ENCODE measurements at regions not wholly inside any gene's neighbourhood (a gene's known extent, or its start where the extent isn't known, plus 50 kb on each side); places are given as distances from the start of the nearest gene placed in this dataset.
"Not testable (repeated sequence)": the region's sequence is repeated elsewhere in the genome, so short reads cannot be mapped to it uniquely, and the experiment has no call there.

- not testable (repeated sequence) for DNase-seq (ENCODE audit: low read depth in 4 of 4, low spot score in 3 of 4)
These were observed 473.7 kb downstream of the TMEM121 start for GRCh38 chr14:106000029-106000511.

DNA sequence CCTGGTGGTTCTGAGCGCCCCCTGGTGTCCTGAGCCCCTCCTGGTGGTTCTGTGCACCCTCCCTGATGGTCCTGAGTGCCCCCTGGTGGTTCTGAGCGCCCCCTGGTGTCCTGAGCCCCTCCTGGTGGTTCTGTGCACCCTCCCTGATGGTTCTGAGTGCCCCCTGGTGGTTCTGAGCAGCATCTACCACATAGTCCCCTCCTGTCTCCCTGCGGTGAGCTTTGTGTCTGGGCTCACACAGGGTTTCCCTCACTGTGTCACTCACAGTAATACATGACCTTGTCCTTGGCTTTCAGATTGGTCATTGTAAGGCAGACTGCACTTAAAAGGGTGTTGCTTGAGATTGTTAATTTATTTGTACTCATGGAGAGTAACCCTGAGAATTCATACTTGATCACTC lies 474.9 kb downstream of the TMEM121 start:
- DNase-seq (ENCODE audit: low read depth in 4 of 4, low spot score in 3 of 4), result not testable (repeated sequence)

DNA sequence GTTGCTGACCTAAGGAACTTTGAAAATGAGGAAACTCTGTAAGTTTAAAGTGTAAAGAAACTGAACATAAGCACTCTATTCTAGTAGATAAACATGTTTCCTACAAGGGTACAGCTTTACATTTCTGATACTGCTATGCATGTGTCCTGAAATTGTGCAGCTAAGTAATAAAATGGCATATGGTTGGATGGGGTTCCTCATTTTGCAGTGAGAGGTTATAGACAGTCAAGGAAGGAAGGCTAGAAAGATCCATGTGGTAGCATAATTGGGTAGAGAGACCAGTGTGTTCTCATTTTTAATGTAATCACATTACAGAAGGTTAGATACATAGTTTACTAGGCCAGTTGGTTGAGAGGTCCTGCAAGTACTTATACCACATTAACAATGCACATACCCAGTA lies 477.0 kb downstream of the TMEM121 start:
- DNase-seq (ENCODE audit: low read depth in 4 of 4, low spot score in 3 of 4), result no peak

- not testable (repeated sequence) for DNase-seq (ENCODE audit: low read depth in 4 of 4, low spot score in 3 of 4)
These were observed 478.8 kb downstream of the TMEM121 start for GRCh38 chr14:106004937-106005795.

DNA sequence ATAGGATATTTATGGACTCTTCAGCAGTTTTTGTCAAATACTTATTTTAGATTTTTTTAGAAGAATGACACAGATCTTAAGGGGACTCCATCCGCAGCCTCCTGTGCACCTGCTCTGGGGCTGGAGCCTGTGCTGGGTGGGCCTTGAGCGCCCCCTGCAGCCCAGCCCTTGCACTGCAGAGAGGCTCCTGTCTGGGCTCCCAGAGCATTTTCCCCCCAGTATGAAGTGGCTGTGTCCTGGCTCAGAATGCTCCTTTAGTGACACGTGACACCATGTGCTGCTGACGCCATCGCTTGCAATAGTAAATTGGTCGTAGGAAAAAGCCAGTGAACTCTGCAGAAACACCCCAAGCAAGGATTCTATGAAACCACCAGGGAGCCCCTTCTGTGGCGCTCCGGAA lies 479.7 kb downstream of the TMEM121 start:
- DNase-seq (ENCODE audit: low read depth in 4 of 4, low spot score in 3 of 4), result not testable (repeated sequence)

- DNase-seq (ENCODE audit: low read depth in 4 of 4, low spot score in 3 of 4), result not testable (repeated sequence)
These were observed 480.3 kb downstream of the TMEM121 start for GRCh38 chr14:106006716-106007115.

DNA sequence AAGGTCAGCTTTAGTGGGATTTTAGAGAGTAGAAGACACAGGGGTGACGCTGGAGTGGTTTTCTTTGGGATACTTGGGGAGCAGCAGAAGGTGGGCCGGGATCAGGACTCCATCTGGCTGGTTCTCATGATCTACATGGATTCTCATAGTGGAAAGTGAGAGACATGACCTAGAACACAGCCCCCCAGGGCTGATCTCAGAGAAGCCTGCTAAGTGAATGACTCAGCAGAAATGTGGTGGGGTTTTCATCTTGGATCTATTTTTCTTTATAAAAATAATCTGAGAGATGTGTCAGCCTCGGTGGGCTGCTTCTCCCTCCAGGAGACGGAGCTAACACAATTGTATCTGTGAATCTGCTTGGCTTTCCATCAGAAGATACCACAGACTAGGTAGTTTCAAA lies 484.4 kb downstream of the TMEM121 start:
- no peak for DNase-seq (ENCODE audit: low read depth in 4 of 4, low spot score in 3 of 4)

DNA sequence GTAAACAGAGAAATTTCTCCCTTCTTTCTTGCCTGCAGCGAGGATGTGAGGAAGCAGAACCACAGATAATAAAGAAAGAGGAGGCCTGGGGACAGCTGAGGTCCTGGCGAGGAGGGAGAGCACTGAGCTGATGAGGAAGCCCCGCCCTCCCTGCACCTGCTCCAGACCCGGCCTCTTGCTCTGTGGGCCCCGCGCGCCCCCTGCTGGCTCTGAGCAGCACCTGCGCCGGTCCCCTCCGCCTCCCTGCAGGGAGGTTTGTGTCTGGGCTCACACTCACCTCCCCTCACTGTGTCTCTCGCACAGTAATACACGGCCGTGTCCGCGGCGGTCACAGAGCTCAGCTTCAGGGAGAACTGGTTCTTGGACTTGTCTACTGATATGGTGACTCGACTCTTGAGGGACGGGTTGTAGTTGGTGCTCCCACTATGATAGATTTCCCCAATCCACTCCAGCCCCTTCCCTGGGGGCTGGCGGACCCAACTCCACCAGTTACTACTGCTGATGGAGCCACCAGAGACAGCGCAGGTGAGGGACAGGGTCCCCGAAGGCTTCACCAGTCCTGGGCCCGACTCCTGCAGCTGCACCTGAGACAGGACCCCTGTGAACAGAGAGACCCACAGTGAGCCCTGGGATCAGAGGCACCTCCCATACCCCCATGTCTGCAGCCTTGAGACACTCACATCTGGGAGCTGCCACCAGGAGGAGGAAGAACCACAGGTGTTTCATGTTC lies 485.4 kb downstream of the TMEM121 start:
- not testable (repeated sequence) for DNase-seq (ENCODE audit: low read depth in 4 of 4, low spot score in 3 of 4)

DNA sequence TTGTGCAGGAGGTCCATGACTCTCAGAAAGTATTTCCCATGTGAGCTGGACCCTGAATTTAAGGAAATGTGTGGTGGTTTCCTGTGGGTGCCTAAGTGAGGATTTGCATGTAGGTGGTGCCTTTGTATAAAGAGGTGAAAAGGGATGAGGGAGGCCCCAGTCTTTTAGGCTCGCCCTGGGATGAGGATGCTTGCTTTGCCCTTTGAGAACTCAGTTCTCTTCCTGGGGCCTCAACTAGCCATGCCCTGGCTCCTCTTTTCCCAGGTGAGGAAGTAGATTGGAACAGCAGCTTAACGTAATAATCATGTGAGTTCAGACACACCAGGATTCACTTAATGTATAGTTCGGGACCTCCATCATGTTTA lies 486.0 kb downstream of the TMEM121 start:
- DNase-seq (ENCODE audit: low read depth in 4 of 4, low spot score in 3 of 4), result not testable (repeated sequence)

DNA sequence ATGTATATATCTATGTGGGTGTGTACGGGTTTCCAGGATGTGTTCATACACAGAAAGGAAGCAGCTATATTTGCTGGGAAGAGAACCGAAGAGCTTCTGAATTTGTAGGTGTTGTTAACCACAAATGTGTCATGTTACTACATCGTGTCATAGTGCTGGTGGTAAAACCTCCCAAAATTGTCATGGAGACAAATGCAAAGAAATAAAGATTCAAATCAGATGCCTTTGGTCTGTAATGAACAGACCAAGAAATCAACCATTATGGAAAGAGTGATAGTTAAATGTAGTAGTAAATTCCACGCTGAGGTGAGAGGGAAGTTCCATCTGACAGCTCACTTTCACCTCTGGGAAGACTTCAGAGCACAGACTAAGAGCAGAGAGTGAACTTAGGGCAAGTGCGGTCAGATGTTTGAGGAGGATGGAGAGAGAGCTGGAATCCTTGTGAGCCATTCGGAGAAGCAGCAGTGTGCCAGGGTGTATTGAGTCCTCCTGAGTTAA lies 487.5 kb downstream of the TMEM121 start:
- DNase-seq (ENCODE audit: low read depth in 4 of 4, low spot score in 3 of 4), result no peak

DNA sequence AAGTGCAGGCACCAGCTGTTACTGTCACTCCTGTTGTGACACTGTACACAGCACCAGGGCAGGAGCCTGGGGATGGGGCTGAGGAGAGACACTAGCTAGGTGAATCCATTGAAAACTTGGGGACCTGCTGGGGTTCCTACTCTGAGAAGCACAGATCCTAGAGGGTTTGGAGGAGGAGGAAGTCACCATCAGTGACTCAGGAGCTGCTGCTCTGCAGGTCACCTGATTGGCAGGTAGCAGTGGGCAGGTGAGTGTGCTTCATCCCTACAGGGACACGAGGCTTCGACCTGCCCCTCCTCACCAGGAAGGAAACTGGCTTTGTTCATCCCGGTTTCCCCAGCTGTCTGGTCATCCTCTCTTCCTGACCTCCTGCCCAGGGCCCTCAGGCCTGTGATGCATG lies 491.6 kb downstream of the TMEM121 start:
- not testable (repeated sequence) for DNase-seq (ENCODE audit: low read depth in 4 of 4, low spot score in 3 of 4)

DNA sequence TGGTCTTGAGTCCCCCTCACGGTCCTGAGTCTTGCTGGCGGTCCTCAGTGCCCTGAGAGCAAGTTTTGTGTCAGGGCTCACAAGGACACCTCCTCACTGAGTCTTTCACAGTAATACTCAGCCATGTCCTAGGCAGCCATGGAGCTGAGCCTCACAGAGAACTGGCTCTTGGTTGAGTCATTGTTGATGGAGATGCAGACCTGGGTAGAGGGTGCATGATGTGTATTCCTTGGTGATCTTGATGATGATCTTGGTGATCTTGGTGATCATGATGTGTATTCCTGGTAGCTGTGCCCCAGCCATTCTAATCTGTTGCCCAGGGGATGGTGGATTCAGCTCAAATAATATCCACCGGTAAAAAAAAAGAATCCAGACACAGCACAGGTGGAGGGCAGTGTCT lies 495.4 kb downstream of the TMEM121 start:
- no peak for DNase-seq (ENCODE audit: low read depth in 4 of 4, low spot score in 3 of 4)

GRCh38 chr14:106022648-106023047 lies 496.3 kb downstream of the TMEM121 start:
- DNase-seq (ENCODE audit: low read depth in 4 of 4, low spot score in 3 of 4), result not testable (repeated sequence)

DNA sequence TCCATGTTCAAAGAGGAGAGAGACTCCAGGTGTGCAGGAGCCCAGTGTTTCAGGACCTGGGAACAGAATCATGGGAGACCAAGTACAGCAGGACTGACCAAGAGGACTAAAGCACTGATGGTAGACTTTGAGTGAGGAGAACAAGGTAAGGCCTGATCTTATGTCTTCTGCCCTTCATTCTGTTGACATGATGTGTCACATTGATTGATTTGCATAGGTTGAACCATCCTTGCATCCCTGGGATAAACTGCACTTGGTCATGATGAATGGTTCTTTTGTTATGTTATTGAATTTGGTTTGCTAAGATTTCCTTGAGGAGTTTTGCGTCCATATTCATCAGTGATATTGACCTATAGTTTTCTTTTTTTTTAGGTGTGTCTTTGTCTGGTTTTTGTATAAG lies 497.0 kb downstream of the TMEM121 start:
- no peak for DNase-seq (ENCODE audit: low read depth in 4 of 4, low spot score in 3 of 4)

DNA sequence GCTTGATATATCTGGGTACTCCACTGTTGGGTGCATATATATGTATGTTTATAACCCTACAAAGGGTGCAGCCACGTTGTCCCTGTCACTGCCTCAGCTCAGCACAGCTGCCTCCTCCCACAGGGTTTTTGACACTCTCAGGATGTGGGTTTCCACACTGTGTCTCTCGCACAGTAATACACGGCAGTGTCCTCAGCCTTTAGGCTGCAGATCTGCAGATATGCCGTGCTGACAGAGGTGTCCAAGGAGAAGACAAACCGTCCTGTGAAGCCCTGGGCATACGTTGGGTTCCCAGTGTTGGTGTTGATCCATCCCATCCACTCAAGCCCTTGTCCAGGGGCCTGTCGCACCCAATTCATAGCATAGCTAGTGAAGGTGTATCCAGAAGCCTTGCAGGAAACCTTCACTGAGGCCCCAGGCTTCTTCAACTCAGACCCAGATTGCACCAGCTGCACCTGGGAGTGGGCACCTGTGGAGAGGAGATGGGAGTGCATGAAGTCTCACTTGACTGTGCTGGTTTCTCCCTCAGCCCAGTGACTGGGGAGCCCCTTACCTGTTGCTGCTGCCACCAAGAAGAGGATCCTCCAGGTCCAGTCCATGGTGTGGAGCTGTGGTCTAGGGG lies 498.7 kb downstream of the TMEM121 start:
- no peak for DNase-seq (ENCODE audit: low read depth in 4 of 4, low spot score in 3 of 4)

GRCh38 chr14:106026026-106026425 lies 499.6 kb downstream of the TMEM121 start:
- no peak for DNase-seq (ENCODE audit: low read depth in 4 of 4, low spot score in 3 of 4)

DNA sequence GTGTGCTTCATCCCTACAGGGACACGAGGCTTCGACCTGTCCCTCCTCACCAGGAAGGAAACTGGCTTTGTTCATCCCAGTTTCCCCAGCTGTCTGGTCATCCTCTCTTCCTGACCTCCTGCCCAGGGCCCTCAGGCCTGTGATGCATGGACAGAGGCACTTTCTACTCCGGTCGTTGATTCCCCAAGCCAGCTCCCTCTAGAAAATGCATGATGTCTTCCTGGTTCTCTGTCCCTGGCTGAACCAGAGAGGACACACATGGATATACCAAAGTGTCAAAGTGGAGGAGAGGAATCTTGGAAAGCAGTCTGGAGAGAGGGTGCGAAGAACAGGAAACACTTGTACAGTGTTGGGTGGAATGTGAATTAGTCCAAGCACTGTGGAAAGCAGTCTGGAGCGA lies 501.4 kb downstream of the TMEM121 start:
- DNase-seq (ENCODE audit: low read depth in 4 of 4, low spot score in 3 of 4), result not testable (repeated sequence)

DNA sequence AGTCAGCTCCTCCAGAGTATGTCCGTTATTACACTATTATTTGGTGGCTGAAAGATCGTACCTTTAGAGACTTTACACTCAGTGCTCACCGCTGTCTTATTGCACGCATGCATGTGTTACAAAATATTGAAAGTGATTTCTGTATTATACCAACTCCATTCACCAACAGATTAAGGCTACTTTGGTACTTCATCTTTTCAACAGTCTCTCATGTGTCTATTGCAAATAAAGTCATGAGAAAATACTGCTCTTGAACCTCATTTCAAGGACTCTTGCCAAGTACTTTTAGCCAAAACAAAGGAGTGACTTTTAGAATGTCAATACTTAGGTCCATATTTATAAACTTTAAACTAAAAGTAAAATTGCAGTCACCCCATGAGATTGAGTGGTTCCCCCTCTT lies 503.6 kb downstream of the TMEM121 start:
- DNase-seq (ENCODE audit: low read depth in 4 of 4, low spot score in 3 of 4), result no peak

DNA sequence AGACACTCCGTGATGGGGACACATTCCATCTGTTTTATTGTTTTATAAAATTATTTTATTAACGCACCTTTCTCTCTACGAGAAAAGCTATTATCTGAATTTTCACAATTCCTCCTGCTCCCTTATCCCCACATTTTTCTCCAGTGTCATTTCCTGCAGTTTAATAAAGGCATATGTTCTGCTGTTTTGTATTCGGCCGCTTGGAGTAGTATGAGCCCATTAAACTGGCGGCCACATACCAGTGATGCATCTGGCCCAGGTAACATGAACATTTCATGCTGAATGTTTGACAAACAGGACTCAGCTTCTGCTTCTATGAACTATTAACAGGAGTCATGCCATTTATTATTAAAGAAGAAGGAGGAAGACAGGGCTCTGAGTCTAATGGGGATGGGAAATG lies 511.0 kb downstream of the TMEM121 start:
- DNase-seq (ENCODE audit: low read depth in 4 of 4, low spot score in 3 of 4), result no peak

- no peak for DNase-seq (ENCODE audit: low read depth in 4 of 4, low spot score in 3 of 4)
These were observed 511.9 kb downstream of the TMEM121 start for GRCh38 chr14:106038263-106038662.

DNA sequence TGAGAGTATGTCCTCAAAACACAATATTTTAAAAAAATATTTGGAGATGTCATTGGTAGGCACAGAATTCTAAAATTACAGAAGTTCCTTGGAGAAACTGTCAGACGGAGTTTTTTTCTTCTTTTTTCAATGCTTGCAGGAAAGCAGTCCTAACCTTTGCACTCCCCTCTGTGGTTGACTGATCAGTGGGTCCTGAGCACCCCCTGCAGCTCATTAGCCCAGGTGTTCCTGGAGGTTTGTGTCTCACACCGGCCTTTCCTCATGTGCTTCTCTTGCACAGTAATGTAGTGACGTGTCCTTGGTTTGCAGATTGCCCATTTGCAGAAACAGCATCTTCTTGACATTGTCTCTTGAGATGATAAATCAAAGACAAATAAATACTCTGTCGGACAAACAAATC lies 513.0 kb downstream of the TMEM121 start:
- no peak for DNase-seq (ENCODE audit: low read depth in 4 of 4, low spot score in 3 of 4)
